ENCODE measurements at regions not wholly inside any gene's neighbourhood (a gene's known extent, or its start where the extent isn't known, plus 50 kb on each side); places are given as distances from the start of the nearest gene placed in this dataset.
"Not testable (repeated sequence)": the region's sequence is repeated elsewhere in the genome, so short reads cannot be mapped to it uniquely, and the experiment has no call there.

GRCh38 chrX:5490786-5491563 lies 737.7 kb downstream of the NLGN4X start:
- no peak for DNase-seq

DNA sequence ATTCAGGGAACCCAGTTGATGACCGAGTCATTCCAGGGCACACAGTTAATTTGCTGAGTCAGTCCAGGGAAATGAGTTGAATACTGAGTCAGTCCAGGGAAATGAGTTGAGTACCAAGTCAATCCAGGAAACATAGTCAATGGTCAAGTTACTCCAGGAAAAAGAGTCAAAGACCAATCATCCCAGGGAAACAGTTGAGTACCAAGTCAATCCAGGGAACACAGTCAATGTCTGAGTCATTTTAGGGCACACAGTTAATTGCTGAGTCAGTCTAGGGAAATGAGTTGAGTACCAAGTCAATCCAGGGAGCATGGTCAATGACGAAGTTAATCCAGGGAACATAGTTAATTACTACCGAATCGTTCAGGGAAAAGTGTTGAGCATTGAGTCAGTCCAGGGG lies 754.4 kb downstream of the NLGN4X start:
- no peak for DNase-seq

DNA sequence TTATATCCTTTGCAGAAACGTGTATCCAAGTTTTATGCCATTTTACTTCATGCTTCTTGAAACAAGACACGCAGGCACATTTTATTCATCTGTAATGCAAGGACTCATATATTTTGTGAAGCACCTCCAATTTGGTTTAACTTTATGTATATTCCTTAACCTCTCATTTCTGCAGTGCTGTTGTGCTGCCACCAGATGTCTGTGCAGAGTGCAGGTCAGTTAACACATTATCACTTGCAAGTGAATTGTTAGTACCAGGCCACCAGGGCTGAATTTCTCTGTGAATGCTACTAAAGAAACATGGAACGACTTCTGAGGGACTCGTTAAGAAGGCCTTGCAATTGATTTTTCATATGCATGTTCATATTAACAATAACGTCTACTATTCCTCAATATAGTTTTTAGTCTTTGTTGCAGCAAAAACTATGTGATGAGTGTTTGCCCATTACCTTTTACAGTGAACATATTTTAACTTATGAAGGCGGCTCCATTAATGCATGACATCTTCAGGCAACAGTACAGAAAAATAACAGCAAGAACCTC lies 770.3 kb downstream of the NLGN4X start:
- DNase-seq, result no peak

- no peak for DNase-seq
Observed at GRCh38 chrX:5449323-5449722, 779.3 kb downstream of the NLGN4X start.

- DNase-seq, result no peak
Observed at GRCh38 chrX:5431823-5432222, 796.8 kb downstream of the NLGN4X start.

- no peak for DNase-seq
Observed at GRCh38 chrX:5425119-5425518, 803.5 kb downstream of the NLGN4X start.

DNA sequence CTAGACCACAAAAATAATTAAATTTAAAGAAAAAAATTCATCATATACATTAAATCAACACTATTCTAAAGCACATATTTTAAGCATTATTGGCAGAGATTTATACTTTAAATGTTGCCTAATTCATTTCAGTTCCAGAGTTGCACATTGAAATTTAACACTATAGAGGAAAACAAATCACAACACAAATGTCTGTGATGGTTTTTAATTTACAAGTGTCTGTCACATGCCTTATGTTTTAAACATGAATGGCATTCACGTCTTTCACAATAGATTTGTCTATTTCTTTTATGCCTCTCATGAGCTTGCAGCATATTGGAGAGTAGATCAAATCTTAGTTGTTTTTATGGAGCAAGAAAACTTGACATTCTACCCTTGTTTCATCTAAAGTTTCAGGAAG lies 811.3 kb downstream of the NLGN4X start:
- DNase-seq, result no peak

DNA sequence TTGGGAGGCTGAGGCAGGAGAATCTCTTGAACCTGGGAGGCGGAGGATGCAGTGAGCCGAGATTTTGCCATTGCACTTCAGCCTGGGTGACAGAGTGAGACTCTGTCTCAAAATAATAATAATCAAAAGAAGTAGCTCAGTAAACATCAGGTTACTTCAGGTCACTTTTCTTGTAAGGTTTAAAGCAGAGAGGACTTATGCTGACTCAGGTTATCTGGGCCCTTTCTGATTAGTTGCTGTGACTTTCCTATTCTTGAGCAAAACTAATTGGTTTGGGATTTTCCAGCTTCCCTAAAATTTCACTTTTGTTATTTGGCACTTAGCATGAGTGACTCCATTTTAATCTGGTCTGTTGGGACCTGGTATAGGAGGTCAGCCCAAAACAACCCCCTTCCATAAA lies 812.9 kb downstream of the NLGN4X start:
- DNase-seq, result no peak

- DNase-seq, result no peak
Observed at GRCh38 chrX:5409106-5409505, 819.6 kb downstream of the NLGN4X start.

- no peak for DNase-seq
Observed at GRCh38 chrX:5402461-5402860, 826.2 kb downstream of the NLGN4X start.

DNA sequence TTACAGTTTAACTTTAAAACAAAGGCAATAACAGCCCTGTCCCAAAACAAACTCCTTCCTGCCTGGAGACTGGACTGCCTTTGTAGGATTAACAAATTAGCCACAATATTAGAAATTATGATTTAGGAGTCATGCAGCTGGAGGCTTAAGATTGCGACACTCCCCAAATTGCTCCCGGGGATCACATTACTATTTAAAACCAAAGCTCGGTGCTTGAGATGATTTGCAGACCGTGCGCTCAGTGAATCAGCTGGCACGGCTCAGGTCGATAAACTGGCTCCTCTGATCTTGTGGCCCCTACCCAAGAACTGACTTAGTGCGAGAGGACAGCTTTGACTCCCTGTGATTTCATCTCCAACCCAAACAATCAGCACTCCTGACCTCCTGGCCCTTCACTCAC lies 829.3 kb downstream of the NLGN4X start:
- no peak for DNase-seq

DNA sequence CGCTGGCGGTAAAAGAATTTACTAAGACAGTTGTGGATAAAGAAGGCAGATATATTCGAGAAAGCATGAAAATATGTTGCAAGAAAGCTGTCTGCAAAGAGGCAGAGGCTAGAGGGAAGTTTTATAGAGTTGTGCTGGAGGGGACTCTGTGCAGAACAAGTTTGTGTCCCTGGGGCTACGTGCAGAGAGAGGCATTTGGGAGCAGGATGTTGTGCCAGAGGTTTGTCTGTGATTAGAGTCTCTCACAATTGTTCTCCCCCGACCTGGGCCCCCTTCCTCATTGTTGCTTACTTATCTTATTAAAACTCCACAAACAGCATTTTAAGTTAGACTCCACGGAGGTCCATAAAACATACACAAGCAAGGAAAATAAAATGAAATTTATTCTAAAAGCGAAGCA lies 831.3 kb downstream of the NLGN4X start:
- no peak for DNase-seq

DNA sequence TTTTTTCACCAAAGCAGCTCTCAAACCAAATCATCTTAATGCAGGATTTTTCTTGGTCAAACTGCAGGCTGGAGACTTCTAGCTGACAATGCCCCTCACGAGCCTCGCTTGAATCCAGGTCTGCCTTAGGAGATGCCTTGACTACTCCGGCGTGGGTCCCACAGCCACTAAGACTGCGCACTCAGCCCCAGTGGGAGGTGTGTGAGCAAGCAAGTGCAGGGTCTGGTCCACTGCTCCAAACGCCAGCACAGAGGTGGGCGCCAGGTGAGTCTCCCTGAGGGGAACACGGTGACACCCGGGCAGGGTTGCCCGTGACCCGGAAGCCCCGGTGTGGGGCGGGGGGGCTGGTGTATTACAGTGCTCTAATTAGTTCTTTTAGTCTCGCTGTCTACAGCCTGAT lies 838.3 kb downstream of the NLGN4X start:
- no peak for DNase-seq

- DNase-seq, result no peak
Observed at GRCh38 chrX:5388087-5388486, 840.6 kb downstream of the NLGN4X start.

GRCh38 chrX:5380426-5380825 lies 848.2 kb downstream of the NLGN4X start:
- no peak for DNase-seq

DNA sequence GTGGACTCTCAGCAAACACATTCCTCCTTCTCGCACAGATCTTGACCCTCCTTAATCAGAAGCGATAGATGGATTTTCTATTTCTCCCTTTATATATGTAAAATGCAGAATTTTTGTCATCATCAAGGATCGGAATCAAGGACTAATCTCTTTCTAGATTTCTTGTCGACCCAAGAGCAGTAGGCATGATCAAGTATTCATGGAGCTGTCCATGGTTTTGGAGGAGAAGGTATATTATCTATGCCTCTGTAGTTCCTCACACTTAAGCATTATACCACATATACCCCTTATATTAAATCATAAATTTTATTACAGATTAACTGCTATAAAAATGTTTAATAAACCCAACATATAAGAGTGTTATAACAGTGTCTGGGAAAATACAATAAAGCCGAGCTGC lies 886.8 kb downstream of the NLGN4X start:
- DNase-seq, result no peak

DNA sequence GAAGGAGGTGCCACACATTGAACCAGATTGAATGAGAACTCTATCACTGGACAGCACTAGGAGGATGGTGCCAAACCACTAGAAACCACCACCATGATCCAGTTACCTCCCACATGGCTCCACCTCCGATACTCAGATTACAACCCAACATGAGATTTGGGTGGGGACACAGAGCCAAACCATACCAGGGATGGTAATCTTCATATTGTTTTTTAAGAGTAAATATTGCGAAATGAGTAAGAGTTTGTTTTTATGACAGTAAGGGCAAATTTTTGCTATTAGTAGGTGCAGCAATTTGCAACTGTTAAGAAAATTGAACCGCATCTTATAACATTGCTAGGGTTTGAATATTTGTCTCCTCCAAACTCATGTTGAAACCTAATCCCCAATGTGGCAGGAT lies 891.5 kb downstream of the NLGN4X start:
- DNase-seq, result no peak

- no peak for DNase-seq
Observed at GRCh38 chrX:5324546-5324945, 904.1 kb downstream of the NLGN4X start.

DNA sequence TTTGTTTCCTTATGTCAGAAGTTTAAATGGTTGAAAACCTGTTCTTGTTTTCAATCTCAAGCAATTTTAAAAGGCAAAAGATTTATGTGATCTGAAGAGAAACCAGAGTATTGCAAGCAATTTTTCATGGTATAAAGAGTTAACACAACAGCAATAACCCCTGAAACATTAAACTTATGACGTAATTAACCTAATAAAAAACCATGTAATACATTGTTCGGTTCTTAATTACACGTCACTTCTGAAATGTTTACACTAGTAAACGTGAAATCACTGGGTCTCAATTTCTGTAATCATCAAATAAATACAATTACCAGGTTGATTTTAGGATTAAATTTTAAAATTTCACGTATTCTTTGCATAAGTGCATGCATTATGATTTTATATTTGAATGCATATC lies 914.5 kb downstream of the NLGN4X start:
- no peak for DNase-seq

DNA sequence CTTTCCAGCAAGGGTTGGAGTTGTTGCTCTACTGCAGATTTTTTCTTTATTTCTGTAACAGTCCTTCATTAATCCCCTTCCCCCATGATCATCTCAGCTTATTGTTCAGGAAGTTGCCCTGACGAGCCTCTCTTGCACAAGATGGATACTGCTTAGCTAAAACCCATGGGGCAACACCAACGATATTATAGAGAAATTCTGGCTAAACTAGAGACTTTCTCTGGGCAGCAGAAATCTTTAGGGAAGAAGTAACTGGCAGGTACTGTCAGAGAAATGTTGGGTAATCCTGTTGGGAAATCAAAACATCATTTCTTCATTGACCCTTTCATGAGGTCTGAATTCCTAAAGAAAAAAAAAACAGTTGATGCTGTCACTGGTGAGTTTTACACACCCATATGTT lies 921.3 kb downstream of the NLGN4X start:
- DNase-seq, result no peak

- no peak for DNase-seq
Observed at GRCh38 chrX:5306654-5307121, 922.0 kb downstream of the NLGN4X start.

DNA sequence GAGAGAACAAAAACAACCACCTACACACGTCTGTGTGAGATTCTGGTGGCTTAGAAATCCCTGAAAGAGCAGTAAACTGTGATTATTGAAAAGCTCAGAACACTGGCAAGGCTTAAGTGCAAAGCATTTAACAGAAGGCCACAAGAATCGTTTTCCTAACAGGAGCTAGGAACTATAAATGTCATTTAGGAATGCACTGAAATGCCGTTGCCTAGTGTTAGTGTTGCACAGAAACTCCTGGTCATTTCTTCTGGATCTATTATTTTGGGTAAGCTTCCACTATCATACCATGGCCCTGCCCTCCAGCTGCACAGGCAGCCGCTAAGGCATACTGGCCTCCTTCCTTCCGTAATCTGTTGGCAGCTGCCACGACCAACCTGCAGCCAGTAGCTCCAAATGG lies 923.2 kb downstream of the NLGN4X start:
- DNase-seq, result no peak

- DNase-seq, result no peak
Observed at GRCh38 chrX:5295004-5295403, 933.7 kb downstream of the NLGN4X start.

DNA sequence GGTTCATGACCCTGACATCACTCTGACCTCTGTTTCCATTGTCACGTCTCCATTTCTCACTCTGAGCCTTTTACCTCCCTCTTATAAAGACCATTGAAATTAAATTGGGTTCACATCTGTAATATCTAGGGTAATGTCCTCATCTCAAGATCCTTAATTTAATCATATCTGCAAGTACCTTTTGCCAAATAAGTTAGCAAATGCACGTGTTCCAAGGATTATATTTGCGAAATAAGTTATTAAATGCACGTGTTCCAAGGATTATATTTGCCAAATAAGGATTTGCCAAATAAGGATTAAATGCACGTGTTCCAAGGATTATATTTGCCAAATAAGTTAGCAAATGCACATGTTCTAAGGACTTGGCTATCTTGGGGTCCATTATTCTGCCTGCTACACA lies 938.0 kb downstream of the NLGN4X start:
- DNase-seq, result no peak

DNA sequence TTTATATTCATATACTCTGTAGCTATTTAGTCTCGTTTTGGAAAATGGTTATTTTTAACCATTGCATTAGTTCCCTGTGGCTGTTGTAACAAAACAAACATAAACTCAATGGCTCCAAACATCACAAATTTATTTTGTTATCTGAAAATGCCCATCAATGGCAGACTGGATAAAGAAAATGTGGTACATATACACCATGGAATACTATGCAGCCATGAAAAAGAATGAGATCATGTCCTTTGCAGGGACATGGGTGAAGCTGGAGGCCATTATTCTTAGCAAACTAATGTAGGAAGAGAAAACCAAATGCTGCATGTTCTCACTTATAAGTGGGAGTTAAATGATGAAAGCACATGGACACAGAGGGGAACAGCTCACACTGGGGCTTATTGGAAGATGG lies 938.7 kb downstream of the NLGN4X start:
- not testable (repeated sequence) for DNase-seq
